ENCODE measurements at regions not wholly inside any gene's neighbourhood (a gene's known extent, or its start where the extent isn't known, plus 50 kb on each side); places are given as distances from the start of the nearest gene placed in this dataset.

DNA sequence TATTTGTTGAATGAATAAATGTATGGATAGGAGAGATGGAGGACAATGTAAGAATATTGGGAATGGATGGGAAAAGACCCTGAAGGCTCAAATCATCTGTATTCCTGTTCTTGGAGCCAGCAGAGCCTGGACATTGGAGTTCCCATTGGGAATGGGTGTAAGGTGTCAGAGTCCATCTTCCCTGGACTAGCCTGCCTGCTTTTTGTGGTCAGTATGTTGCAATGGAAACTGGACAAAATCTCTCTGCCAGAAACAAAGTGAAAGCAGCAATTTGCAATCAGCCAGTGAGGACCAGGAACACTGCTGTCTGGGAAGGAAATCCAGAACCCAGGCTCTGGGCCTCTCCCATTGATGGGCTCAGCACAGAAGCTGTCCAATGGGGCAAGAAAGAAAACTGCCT, 83.5 kb upstream of the SKOR2 start:
- DNase-seq, result no peak
- H3K4me1 ChIP-seq (ENCODE audit: low read length), result no peaks in the 10 kb centered on the region; the same call in 1 of the 2 replicates
- no peaks in the 10 kb centered on the region for H3K27me3 ChIP-seq (ENCODE audit: low read length)
- H3K36me3 ChIP-seq (ENCODE audit: insufficient read depth, low read length), result no peaks in the 10 kb centered on the region
- H2AFZ ChIP-seq (ENCODE audit: low read length), result no peak overlapping the region
- H4K20me1 ChIP-seq (ENCODE audit: insufficient read depth, low read depth, low read length), result no peaks in the 10 kb centered on the region
- no peak overlapping the region for H3K9ac ChIP-seq (ENCODE audit: low read length)
- H3K9me3 ChIP-seq (ENCODE audit: low read length), result no peaks in the 10 kb centered on the region
- no peaks in the 10 kb centered on the region for H3K79me2 ChIP-seq (ENCODE audit: low read length)
- no peaks in the 10 kb centered on the region for H3K9me2 ChIP-seq (replicated peaks; ENCODE audit: insufficient read depth, low read length)
- no peak overlapping the region for H3K27ac ChIP-seq (ENCODE audit: low read length)
- no peak overlapping the region for H3K4me2 ChIP-seq (ENCODE audit: low read depth, low read length, poor library complexity, severe bottlenecking)
- no peak overlapping the region for H3K4me3 ChIP-seq (ENCODE audit: low read length)

DNA sequence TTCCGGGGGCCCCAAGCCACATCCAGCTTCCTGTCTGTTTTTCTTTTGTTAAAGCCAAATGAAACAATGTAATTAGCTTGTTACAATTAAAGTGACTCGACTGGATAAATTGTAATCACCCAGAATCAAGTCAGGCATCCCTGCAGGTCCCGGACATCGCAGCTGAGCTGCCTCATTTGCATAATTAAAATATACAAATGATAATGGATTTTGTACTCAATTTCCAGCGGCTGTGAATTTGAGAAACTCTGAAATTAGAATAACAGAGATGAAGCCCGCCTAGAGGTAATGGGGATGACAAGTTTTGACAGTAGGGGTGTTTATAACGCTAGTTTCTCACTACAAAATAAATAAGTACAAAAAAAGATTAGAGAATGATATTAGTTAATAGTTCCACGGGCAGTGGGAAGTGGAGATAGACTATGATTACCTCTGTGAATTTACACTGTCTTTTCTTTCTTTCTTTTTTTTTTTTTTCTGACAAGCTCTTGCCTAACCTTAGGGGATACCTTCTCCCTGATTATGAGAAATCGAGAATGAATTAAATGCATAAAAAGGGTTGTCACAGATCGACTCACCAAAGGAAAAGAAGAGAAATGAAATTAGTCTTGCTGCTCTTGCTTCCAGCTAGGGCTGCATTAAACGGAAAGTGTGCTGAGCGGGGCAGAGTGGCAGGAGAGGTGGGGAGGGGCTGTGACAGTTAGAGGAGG, 82.6 kb upstream of the SKOR2 start:
- no peak overlapping the region for H3K4me3 ChIP-seq (ENCODE audit: low read length)
- DNase-seq, result no peak

DNA sequence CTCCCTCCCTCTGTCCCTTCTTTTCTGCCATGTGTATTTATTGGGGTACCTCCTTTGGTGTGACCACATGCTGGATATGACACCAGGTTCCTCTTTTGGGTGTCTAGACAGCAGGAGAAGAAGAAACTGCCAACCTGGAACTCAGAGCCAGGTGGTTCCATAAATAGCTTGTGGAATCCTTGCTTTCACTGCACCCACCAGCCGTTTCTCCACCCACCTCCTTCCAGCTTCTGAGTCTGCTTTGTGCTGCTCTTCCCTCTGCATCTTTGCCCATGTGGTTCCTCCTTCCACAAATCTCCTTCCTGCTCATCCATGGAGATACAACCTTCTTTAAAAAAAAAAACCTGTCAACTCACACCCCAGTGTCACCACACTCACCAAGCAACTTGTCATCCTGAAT, 80.2 kb upstream of the SKOR2 start:
- Histone ChIP-seq H3K4me2 (ENCODE audit: low read depth, low read length, poor library complexity, severe bottlenecking) (no peak overlapping the region), H3K27ac (ENCODE audit: low read length) (no peak overlapping the region), H2AFZ (ENCODE audit: low read length) (no peak overlapping the region), H3K36me3 (ENCODE audit: insufficient read depth, low read length) (no peaks in the 10 kb centered on the region), H3K9ac (ENCODE audit: low read length) (no peak overlapping the region), H3K27me3 (ENCODE audit: low read length) (no peaks in the 10 kb centered on the region), H3K9me2 (replicated peaks; ENCODE audit: insufficient read depth, low read length) (no peaks in the 10 kb centered on the region), H3K4me3 (ENCODE audit: low read length) (no peak overlapping the region), H4K20me1 (ENCODE audit: insufficient read depth, low read depth, low read length) (no peaks in the 10 kb centered on the region), H3K9me3 (ENCODE audit: low read length) (no peaks in the 10 kb centered on the region), H3K4me1 (ENCODE audit: low read length) (no peaks in the 10 kb centered on the region; the same call in 1 of the 2 replicates), H3K79me2 (ENCODE audit: low read length) (no peaks in the 10 kb centered on the region)
- peak; percentile 1 for DNase-seq

More for the DNA sequence above, 82.6 kb upstream of the SKOR2 start:
- Histone ChIP-seq H3K36me3 (ENCODE audit: insufficient read depth, low read length) (no peaks in the 10 kb centered on the region), H3K79me2 (ENCODE audit: low read length) (no peaks in the 10 kb centered on the region), H2AFZ (ENCODE audit: low read length) (no peak overlapping the region), H3K4me1 (ENCODE audit: low read length) (no peaks in the 10 kb centered on the region; the same call in 1 of the 2 replicates), H3K9me3 (ENCODE audit: low read length) (no peaks in the 10 kb centered on the region), H3K9ac (ENCODE audit: low read length) (no peak overlapping the region), H4K20me1 (ENCODE audit: insufficient read depth, low read depth, low read length) (no peaks in the 10 kb centered on the region), H3K27ac (ENCODE audit: low read length) (no peak overlapping the region), H3K27me3 (ENCODE audit: low read length) (no peaks in the 10 kb centered on the region), H3K9me2 (replicated peaks; ENCODE audit: insufficient read depth, low read length) (no peaks in the 10 kb centered on the region), H3K4me2 (ENCODE audit: low read depth, low read length, poor library complexity, severe bottlenecking) (no peak overlapping the region)

DNA sequence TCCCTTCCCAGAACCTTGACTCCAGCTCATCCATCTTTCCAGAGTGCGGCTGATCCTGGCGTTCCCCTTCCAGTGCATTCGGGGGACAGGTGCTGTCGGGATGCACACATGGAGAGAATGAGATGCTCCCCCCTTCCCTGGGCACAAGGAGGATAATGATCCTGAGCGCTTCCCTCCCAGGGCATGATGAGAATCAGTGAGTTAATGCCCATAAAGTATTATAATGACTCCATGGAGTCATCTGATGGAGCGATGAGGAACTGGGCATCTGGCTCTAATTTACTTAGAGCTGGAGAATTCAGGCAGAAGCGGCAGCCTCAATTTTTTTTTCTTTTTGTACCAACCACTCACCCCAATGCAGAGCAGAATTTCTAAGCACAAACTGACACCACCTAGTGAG, 79.6 kb upstream of the SKOR2 start:
- H3K27me3 ChIP-seq (ENCODE audit: low read length), result no peaks in the 10 kb centered on the region

DNA sequence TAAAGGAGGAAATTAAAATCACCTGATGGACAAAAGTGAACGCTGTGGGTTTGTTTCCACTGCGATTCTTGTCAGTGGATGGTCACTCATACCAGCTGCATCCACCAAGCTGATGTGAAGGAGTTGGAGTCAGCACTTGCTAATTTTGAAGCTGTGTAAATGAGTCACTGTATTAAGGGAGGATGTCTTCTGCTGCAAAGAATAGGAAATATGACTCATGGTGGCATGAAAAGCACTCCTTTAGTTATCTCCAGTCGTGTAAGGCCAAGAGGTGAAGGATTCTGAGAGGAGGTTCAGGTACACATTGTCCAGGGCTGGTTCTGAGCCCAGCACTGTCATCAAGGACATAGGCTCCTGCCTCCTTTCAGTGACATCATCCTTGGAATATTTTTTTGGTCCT, 71.7 kb upstream of the SKOR2 start:
- H3K27ac ChIP-seq (ENCODE audit: low read length), result no peak overlapping the region
- no peaks in the 10 kb centered on the region for H3K79me2 ChIP-seq (ENCODE audit: low read length)
- no peaks in the 10 kb centered on the region for H3K27me3 ChIP-seq (ENCODE audit: low read length)
- no peaks in the 10 kb centered on the region for H3K9me3 ChIP-seq (ENCODE audit: low read length)
- H3K4me1 ChIP-seq (ENCODE audit: low read length), result no peaks in the 10 kb centered on the region
- DNase-seq, result no peak
- no peak overlapping the region for H2AFZ ChIP-seq (ENCODE audit: low read length)
- H3K4me3 ChIP-seq (ENCODE audit: low read length), result no peak overlapping the region
- no peaks in the 10 kb centered on the region for H4K20me1 ChIP-seq (ENCODE audit: insufficient read depth, low read depth, low read length)
- no peaks in the 10 kb centered on the region for H3K9me2 ChIP-seq (replicated peaks; ENCODE audit: insufficient read depth, low read length)
- no peaks in the 10 kb centered on the region for H3K36me3 ChIP-seq (ENCODE audit: insufficient read depth, low read length)
- no peak overlapping the region for H3K4me2 ChIP-seq (ENCODE audit: low read depth, low read length, poor library complexity, severe bottlenecking)
- no peak overlapping the region for H3K9ac ChIP-seq (ENCODE audit: low read length)

More for the DNA sequence above, 79.6 kb upstream of the SKOR2 start:
- H2AFZ ChIP-seq (ENCODE audit: low read length), result no peak overlapping the region
- no peaks in the 10 kb centered on the region for H3K36me3 ChIP-seq (ENCODE audit: insufficient read depth, low read length)
- H3K79me2 ChIP-seq (ENCODE audit: low read length), result no peaks in the 10 kb centered on the region
- H3K4me3 ChIP-seq (ENCODE audit: low read length), result no peak overlapping the region
- no peaks in the 10 kb centered on the region for H3K9me2 ChIP-seq (replicated peaks; ENCODE audit: insufficient read depth, low read length)
- no peaks in the 10 kb centered on the region for H4K20me1 ChIP-seq (ENCODE audit: insufficient read depth, low read depth, low read length)
- no peak for DNase-seq
- no peaks in the 10 kb centered on the region; the same call in 1 of the 2 replicates for H3K4me1 ChIP-seq (ENCODE audit: low read length)
- no peaks in the 10 kb centered on the region for H3K9me3 ChIP-seq (ENCODE audit: low read length)
- no peak overlapping the region for H3K27ac ChIP-seq (ENCODE audit: low read length)
- H3K4me2 ChIP-seq (ENCODE audit: low read depth, low read length, poor library complexity, severe bottlenecking), result no peak overlapping the region
- no peak overlapping the region for H3K9ac ChIP-seq (ENCODE audit: low read length)

DNA sequence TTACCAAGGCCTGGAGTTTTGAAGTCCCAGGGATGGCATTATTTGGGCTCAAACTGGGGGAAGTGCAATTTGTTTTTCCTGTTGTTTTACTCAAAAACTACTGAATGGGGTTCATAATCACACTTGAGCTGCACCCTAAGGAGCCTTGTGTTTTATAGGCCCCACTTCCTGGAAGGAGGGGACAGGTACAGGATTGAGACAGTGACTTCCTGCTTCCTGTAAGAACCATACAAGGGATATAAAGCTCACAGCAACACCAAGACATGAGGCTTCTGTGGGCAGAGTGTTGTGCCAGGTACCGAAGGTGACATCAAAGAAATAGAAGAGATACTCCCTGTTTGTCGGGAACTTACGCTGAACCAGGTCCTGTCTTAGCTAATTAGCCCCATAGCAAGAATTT, 70.4 kb upstream of the SKOR2 start:
- Histone ChIP-seq H3K27me3 (ENCODE audit: low read length) (no peaks in the 10 kb centered on the region), H3K79me2 (ENCODE audit: low read length) (no peaks in the 10 kb centered on the region), H3K9ac (ENCODE audit: low read length) (no peak overlapping the region), H3K4me2 (ENCODE audit: low read depth, low read length, poor library complexity, severe bottlenecking) (no peak overlapping the region), H3K27ac (ENCODE audit: low read length) (no peak overlapping the region), H4K20me1 (ENCODE audit: insufficient read depth, low read depth, low read length) (no peaks in the 10 kb centered on the region), H2AFZ (ENCODE audit: low read length) (no peak overlapping the region), H3K9me3 (ENCODE audit: low read length) (no peaks in the 10 kb centered on the region), H3K36me3 (ENCODE audit: insufficient read depth, low read length) (no peaks in the 10 kb centered on the region), H3K4me1 (ENCODE audit: low read length) (no peaks in the 10 kb centered on the region), H3K9me2 (replicated peaks; ENCODE audit: insufficient read depth, low read length) (no peaks in the 10 kb centered on the region), H3K4me3 (ENCODE audit: low read length) (no peak overlapping the region)
- peak; percentile 6 for DNase-seq

DNA sequence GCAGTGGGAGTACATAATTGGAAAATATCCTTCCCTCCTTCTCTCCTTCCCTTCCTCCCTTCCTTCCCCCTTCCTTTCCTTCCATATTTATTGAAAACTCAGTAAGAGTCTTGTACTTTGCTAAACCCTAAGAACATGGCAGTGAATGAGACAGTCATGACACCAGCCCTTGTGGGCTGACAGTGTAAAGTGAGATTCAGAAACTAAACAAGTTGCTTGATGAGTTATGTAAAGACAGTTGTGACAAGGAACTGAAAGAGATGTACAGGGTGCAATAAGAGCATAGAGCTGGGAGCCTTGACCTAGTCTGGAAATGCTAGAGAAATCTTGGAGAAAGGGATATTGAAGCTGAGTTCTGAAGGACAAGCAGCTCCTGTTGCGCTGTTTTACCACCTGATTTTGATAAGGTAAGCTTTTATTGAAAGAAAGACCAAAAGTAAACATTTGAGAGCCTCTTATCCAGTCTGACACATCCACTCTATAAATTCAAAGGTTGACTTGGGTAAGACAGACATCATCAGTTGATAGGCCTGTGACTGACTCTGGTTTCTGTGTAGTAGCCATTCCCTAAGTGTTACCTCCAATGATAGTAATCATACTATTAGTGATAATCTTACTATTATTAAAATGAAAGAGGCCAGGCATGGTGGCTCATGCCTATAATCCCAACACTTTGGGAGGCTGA, 66.5 kb upstream of the SKOR2 start:
- no peaks in the 10 kb centered on the region for H3K4me1 ChIP-seq (ENCODE audit: low read length)
- no peaks in the 10 kb centered on the region for H3K27me3 ChIP-seq (ENCODE audit: low read length)
- H3K27ac ChIP-seq (ENCODE audit: low read length), result no peak overlapping the region
- DNase-seq, result peak; percentile 0
- no peaks in the 10 kb centered on the region; the same call in 1 of the 2 replicates for H4K20me1 ChIP-seq (ENCODE audit: insufficient read depth, low read depth, low read length)
- no peak overlapping the region for H3K9ac ChIP-seq (ENCODE audit: low read length)
- no peaks in the 10 kb centered on the region for H3K79me2 ChIP-seq (ENCODE audit: low read length)
- H3K9me2 ChIP-seq (replicated peaks; ENCODE audit: insufficient read depth, low read length), result no peaks in the 10 kb centered on the region
- no peak overlapping the region for H3K4me2 ChIP-seq (ENCODE audit: low read depth, low read length, poor library complexity, severe bottlenecking)
- H3K36me3 ChIP-seq (ENCODE audit: insufficient read depth, low read length), result no peaks in the 10 kb centered on the region
- H2AFZ ChIP-seq (ENCODE audit: low read length), result no peak overlapping the region
- no peaks in the 10 kb centered on the region for H3K9me3 ChIP-seq (ENCODE audit: low read length)
- H3K4me3 ChIP-seq (ENCODE audit: low read length), result no peak overlapping the region

DNA sequence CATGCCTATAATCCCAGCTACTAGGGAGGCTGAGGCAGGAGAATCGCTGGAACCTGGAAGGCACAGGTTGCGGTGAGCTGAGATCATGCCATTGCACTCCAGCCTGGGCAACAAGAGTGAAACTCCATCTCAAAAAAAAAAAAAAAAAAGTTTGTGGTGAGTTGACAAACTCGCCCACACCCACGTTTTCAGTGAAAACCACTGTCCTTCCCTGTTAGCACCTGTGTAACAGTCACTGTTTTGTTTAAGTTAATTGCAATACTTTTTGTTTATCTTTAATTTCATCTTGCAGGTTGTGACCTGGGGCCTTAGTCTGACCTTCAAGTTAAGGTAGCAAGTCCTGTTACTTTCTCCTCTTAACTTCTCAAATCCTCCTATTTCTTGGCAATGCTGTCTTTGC, 65.5 kb upstream of the SKOR2 start:
- Histone ChIP-seq H3K27me3 (ENCODE audit: low read length) (no peaks in the 10 kb centered on the region), H3K4me3 (ENCODE audit: low read length) (no peak overlapping the region), H3K4me1 (ENCODE audit: low read length) (no peaks in the 10 kb centered on the region), H3K79me2 (ENCODE audit: low read length) (no peaks in the 10 kb centered on the region), H2AFZ (ENCODE audit: low read length) (no peak overlapping the region), H4K20me1 (ENCODE audit: insufficient read depth, low read depth, low read length) (no peaks in the 10 kb centered on the region; the same call in 1 of the 2 replicates), H3K4me2 (ENCODE audit: low read depth, low read length, poor library complexity, severe bottlenecking) (no peak overlapping the region), H3K9me2 (replicated peaks; ENCODE audit: insufficient read depth, low read length) (no peaks in the 10 kb centered on the region), H3K36me3 (ENCODE audit: insufficient read depth, low read length) (no peaks in the 10 kb centered on the region), H3K27ac (ENCODE audit: low read length) (no peak overlapping the region), H3K9ac (ENCODE audit: low read length) (no peak overlapping the region), H3K9me3 (ENCODE audit: low read length) (no peaks in the 10 kb centered on the region)
- DNase-seq, result no peak
